B cell (primary cell): ENCODE measurements at regions not wholly inside any gene's neighbourhood (a gene's known extent, or its start where the extent isn't known, plus 50 kb on each side); places are given as distances from the start of the nearest gene placed in this dataset.

Source experiments
- ATAC-seq: fragments of 200-7000 bp; cut with Tn5 transposase; one replicate; pipeline ENCODE4 v1.10.0; 2021; ENCODE audit warnings: low read depth, mild to moderate bottlenecking, moderate number of reproducible peaks, moderate library complexity
- CTCF ChIA-PET: fragments of 350-600 bp; sonication (Branson Sonifier 250); formaldehyde crosslinking; loops from one replicate; lab custom pipeline; 2021; ENCODE audit warnings: antibody characterized with exemption, inconsistent platforms; lab: Charles Lee
- POLR2A ChIA-PET: fragments of 350-600 bp; sonication (Branson Sonifier 250); formaldehyde crosslinking; loops from one replicate; lab custom pipeline; 2021; ENCODE audit warnings: antibody characterized with exemption; lab: Charles Lee
- DNase-seq: peaks from one replicate; pipeline ENCODE4 v3.0.0; 2013
- H2AFZ ChIP-seq: 2 replicates; pipeline ENCODE4 v1.6.1; 2012; ENCODE audit warnings: mild to moderate bottlenecking, low read depth, low read length; ENCODE audit not compliant: insufficient read depth, poor library complexity, severe bottlenecking
- H3K27ac ChIP-seq, 2 donors: 1 replicate in 1 of 2; 2 replicates in 1 of 2; pipeline ENCODE4 v1.5.1; 2012 to 2013; ENCODE audit warnings: low read length in 2 of 2, mild to moderate bottlenecking in 2 of 2, moderate library complexity in 1 of 2
- H3K27me3 ChIP-seq, 4 experiments: fragments of 200-600 bp in 1 of 4; sonication (generic) in 1 of 4; replicated peaks in 1 of 4; 1 replicate in 2 of 4; 2 replicates in 2 of 4; pipeline versions ENCODE4 v1.6.1 to v1.7.0; 2013 to 2016; ENCODE audit warnings: low read length in 3 of 4, mild to moderate bottlenecking in 2 of 4, mixed read lengths in 1 of 4, moderate library complexity in 1 of 4; ENCODE audit not compliant: insufficient read depth in 4 of 4, control insufficient read depth in 3 of 4; ENCODE audit errors: control extremely low read depth in 1 of 4
- H3K36me3 ChIP-seq, 2 experiments: replicated peaks in 1 of 2; 1 replicate in 1 of 2; 2 replicates in 1 of 2; pipeline versions ENCODE4 v1.6.1 to v1.7.1; 2013; ENCODE audit warnings: low read length in 1 of 2; ENCODE audit not compliant: insufficient read depth in 2 of 2, control insufficient read depth in 1 of 2; ENCODE audit errors: control extremely low read depth in 1 of 2, extremely low read depth in 1 of 2
- H3K4me1 ChIP-seq, 2 donors: fragments of 200-600 bp in 1 of 2; sonication (generic) in 1 of 2; 1 replicate in 1 of 2; 2 replicates in 1 of 2; pipeline versions ENCODE4 v1.5.1 to v1.6.1; 2013 to 2017; ENCODE audit warnings: low read length in 2 of 2; ENCODE audit not compliant: control insufficient read depth in 2 of 2, insufficient read depth in 2 of 2
- H3K4me2 ChIP-seq: replicated peaks from 2 replicates; pipeline ENCODE3; 2012; ENCODE audit warnings: mild to moderate bottlenecking, low read depth, low read length; ENCODE audit not compliant: poor library complexity, severe bottlenecking
- H3K4me3 ChIP-seq, 5 experiments: fragments of 200-600 bp in 1 of 5; sonication (generic) in 1 of 5; 1 replicate in 3 of 5; 2 replicates in 2 of 5; pipeline versions ENCODE4 v1.5.1 to v1.7.0; 2011 to 2016; ENCODE audit warnings: low read length in 4 of 5, mild to moderate bottlenecking in 4 of 5, low read depth in 2 of 5, control low read depth in 1 of 5, moderate library complexity in 1 of 5; ENCODE audit not compliant: insufficient read depth in 1 of 5; ENCODE audit errors: control extremely low read depth in 1 of 5, extremely low read depth in 1 of 5
- H3K79me2 ChIP-seq: fragments of 200-600 bp; sonication (generic); one replicate; pipeline ENCODE4 v1.6.0; 2016; ENCODE audit warnings: low read length; ENCODE audit not compliant: control insufficient read depth, insufficient read depth
- H3K9ac ChIP-seq: fragments of 200-600 bp; sonication (generic); 2 replicates; pipeline ENCODE4 v1.6.1; 2017; ENCODE audit warnings: mild to moderate bottlenecking, low read length, moderate library complexity
- H3K9me3 ChIP-seq, 3 donors: one replicate each; pipeline versions ENCODE4 v1.6.1 to v1.7.1; 2013; ENCODE audit warnings: low read length in 2 of 3; ENCODE audit not compliant: control insufficient read depth in 2 of 3, insufficient read depth in 1 of 3; ENCODE audit errors: control extremely low read depth in 1 of 3
- H4K20me1 ChIP-seq: 2 replicates; pipeline ENCODE4 v1.6.0; 2012; ENCODE audit warnings: mild to moderate bottlenecking, low read length; ENCODE audit not compliant: insufficient read depth, control insufficient read depth, poor library complexity, severe bottlenecking
- H3K27ac Mint-ChIP-seq: one replicate; pipeline ENCODE4 v1.8.0; 2021; ENCODE audit warnings: mixed read lengths
- H3K27me3 Mint-ChIP-seq: one replicate; pipeline ENCODE4 v1.8.0; 2021; ENCODE audit warnings: mixed read lengths
- H3K4me1 Mint-ChIP-seq: one replicate; pipeline ENCODE4 v1.8.0; 2021; ENCODE audit warnings: mixed read lengths
- H3K4me3 Mint-ChIP-seq: one replicate; pipeline ENCODE4 v1.8.0; 2021; ENCODE audit warnings: mixed read lengths
- H3K9me3 Mint-ChIP-seq: one replicate; pipeline ENCODE4 v1.8.0; 2022; ENCODE audit warnings: mixed read lengths; ENCODE audit not compliant: insufficient read depth
- EZH2 ChIP-seq: IDR thresholded peaks from 2 replicates; pipeline ENCODE4 v1.6.1; 2012; ENCODE audit warnings: borderline replicate concordance, low read depth, mild to moderate bottlenecking, moderate library complexity, low read length; ENCODE audit not compliant: insufficient read depth, poor library complexity, severe bottlenecking
- WGBS: methylation state at CpG from one replicate; pipeline ENCODE4 v1.1.5; 2013; ENCODE audit warnings: missing lambda C conversion rate; ENCODE audit not compliant: insufficient coverage; 5-methylcytosine and 5-hydroxymethylcytosine counted together
- intact Hi-C: fragments of 100-400 bp; cut with micrococcal nuclease; formaldehyde crosslinking; loops from one replicate; pipeline ENCODE4 v1.10.0; 2022
- TF ChIP-seq, protein P1 (sequence below): fragments of 200-600 bp; IDR thresholded peaks from one replicate; pipeline ENCODE4 v1.8.0; 2022; ENCODE audit warnings: antibody characterized with exemption, mild to moderate bottlenecking

DNA sequence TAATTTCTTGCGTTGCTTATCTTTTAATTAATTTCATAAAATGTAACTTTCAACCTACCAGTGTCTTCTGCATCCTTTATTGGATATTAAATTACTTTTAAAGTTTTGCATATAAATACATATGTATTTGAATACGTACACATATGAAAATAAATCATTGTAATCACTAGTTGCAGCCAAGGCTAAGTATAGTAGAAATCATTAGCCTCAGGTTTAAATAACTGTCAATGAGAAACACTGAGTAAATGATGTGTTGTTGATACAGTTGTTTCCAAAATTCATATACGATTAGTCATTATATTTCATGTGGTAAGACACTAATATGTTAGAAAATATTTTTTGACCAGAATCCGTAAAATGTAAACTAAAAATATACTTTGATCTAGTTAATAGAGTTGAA is 1267.1 kb upstream of the PCDH20 start:
- Histone ChIP-seq H2AFZ (no peak overlapping the region), H4K20me1 (no peaks in the 10 kb centered on the region), H3K4me2 (no peak overlapping the region), H3K79me2 (no peaks in the 10 kb centered on the region), H3K4me3 (no peak overlapping the region), H3K36me3 (no peaks in the 10 kb centered on the region), H3K9me3 (no peaks in the 10 kb centered on the region), H3K27ac (no peak overlapping the region), H3K27me3 (no peaks in the 10 kb centered on the region), H3K9ac (no peak overlapping the region), H3K4me1 (no peaks in the 10 kb centered on the region)
- Mint-ChIP-seq H3K27me3 (no peaks in the 10 kb centered on the region), H3K4me1 (no peaks in the 10 kb centered on the region), H3K4me3 (no peak overlapping the region), H3K27ac (no peak overlapping the region), H3K9me3 (peaks cover 3% of the 10 kb centered on the region)
- ATAC-seq (no peak), DNase-seq (no peak)
- TF ChIP-seq, protein P1, sequence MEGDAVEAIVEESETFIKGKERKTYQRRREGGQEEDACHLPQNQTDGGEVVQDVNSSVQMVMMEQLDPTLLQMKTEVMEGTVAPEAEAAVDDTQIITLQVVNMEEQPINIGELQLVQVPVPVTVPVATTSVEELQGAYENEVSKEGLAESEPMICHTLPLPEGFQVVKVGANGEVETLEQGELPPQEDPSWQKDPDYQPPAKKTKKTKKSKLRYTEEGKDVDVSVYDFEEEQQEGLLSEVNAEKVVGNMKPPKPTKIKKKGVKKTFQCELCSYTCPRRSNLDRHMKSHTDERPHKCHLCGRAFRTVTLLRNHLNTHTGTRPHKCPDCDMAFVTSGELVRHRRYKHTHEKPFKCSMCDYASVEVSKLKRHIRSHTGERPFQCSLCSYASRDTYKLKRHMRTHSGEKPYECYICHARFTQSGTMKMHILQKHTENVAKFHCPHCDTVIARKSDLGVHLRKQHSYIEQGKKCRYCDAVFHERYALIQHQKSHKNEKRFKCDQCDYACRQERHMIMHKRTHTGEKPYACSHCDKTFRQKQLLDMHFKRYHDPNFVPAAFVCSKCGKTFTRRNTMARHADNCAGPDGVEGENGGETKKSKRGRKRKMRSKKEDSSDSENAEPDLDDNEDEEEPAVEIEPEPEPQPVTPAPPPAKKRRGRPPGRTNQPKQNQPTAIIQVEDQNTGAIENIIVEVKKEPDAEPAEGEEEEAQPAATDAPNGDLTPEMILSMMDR, result no peak
- no peak for TF ChIP-seq EZH2
- CTCF ChIA-PET, result no interaction called here
- WGBS, result no CpG with 5 or more reads among the region's 4 CpGs
- intact Hi-C loops, result no loop called here
- POLR2A ChIA-PET, result no interaction called here

DNA sequence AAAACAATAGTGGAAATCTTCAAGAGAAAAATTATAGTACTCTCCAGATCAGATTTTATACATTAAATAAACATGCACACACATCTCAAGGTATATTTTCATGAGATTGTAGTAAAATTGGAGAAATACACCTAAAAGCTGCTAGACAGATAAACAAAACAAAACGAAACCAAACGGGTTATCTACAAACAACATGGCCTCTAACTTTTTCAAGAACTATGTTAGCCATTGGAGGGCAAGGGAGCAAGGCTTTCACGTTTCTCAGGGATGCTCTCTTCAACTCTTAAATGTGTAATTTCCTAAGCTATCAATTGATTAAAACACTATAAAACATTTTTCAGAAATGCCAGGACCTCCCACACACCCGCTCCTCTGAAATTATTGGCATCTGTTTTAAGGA is 1262.4 kb upstream of the PCDH20 start:
- DNase-seq (no peak), ATAC-seq (no peak)
- Histone ChIP-seq H3K4me1 (no peaks in the 10 kb centered on the region), H3K4me2 (no peak overlapping the region), H3K27ac (no peak overlapping the region), H3K9ac (no peak overlapping the region), H4K20me1 (no peaks in the 10 kb centered on the region), H2AFZ (no peak overlapping the region), H3K4me3 (no peak overlapping the region), H3K36me3 (no peaks in the 10 kb centered on the region), H3K79me2 (no peaks in the 10 kb centered on the region), H3K9me3 (no peaks in the 10 kb centered on the region), H3K27me3 (no peaks in the 10 kb centered on the region)
- TF ChIP-seq, protein P1, result no peak
- no peak for TF ChIP-seq EZH2
- Mint-ChIP-seq H3K9me3 (peaks cover 5% of the 10 kb centered on the region), H3K27ac (no peak overlapping the region), H3K27me3 (no peaks in the 10 kb centered on the region), H3K4me3 (no peak overlapping the region), H3K4me1 (no peaks in the 10 kb centered on the region)
- POLR2A ChIA-PET, result no interaction called here
- CTCF ChIA-PET, result no interaction called here
- WGBS, result 100% methylated on average over 2 of the region's 4 CpGs
- intact Hi-C loops, result no loop called here
